Globus pallidus (tissue), 1 donor: ENCODE measurements at regions not wholly inside any gene's neighbourhood (a gene's known extent, or its start where the extent isn't known, plus 50 kb on each side); places are given as distances from the start of the nearest gene placed in this dataset.

Experiments used
- DNase-seq: peaks from one replicate; pipeline ENCODE4 v3.0.0-alpha.2; 2015; ENCODE audit warnings: low spot score

- no peak for DNase-seq
Measured at GRCh38 chr10:90975096-90975495, 54.2 kb upstream of the ANKRD1 start.

- no peak for DNase-seq
Measured at GRCh38 chr10:90977162-90977854, 56.4 kb upstream of the ANKRD1 start.

GRCh38 chr10:90977855-90978486 is 57.1 kb upstream of the ANKRD1 start:
- DNase-seq: no peak

- DNase-seq: no peak
Measured at GRCh38 chr10:90982406-90983008, 61.6 kb upstream of the ANKRD1 start.

GRCh38 chr10:90983914-90984549 is 63.1 kb upstream of the ANKRD1 start:
- no peak for DNase-seq

GRCh38 chr10:90984898-90985297 is 64.0 kb upstream of the ANKRD1 start:
- DNase-seq: no peak

- no peak for DNase-seq
Measured at GRCh38 chr10:90985321-90985933, 64.5 kb upstream of the ANKRD1 start.

- no peak for DNase-seq
Measured at GRCh38 chr10:90986136-90986760, 65.4 kb upstream of the ANKRD1 start.

GRCh38 chr10:90986870-90987269 is 66.0 kb upstream of the ANKRD1 start:
- DNase-seq: no peak

- DNase-seq: no peak
Measured at GRCh38 chr10:90987383-90987782, 66.5 kb upstream of the ANKRD1 start.

GRCh38 chr10:90988024-90988423 is 67.1 kb upstream of the ANKRD1 start:
- DNase-seq: no peak

GRCh38 chr10:90988802-90989201 is 67.9 kb upstream of the ANKRD1 start:
- no peak for DNase-seq

GRCh38 chr10:90989378-90989777 is 68.5 kb upstream of the ANKRD1 start:
- no peak for DNase-seq

- DNase-seq: no peak
Measured at GRCh38 chr10:90992462-90992861, 71.6 kb upstream of the ANKRD1 start.

- DNase-seq: no peak
Measured at GRCh38 chr10:90993340-90993739, 72.5 kb upstream of the ANKRD1 start.

- DNase-seq: no peak
Measured at GRCh38 chr10:90997670-90998069, 76.8 kb upstream of the ANKRD1 start.

GRCh38 chr10:90998733-90999511 is 78.0 kb upstream of the ANKRD1 start:
- no peak for DNase-seq

- DNase-seq: no peak
Measured at GRCh38 chr10:90999512-91000172, 78.8 kb upstream of the ANKRD1 start.

- DNase-seq: no peak
Measured at GRCh38 chr10:91000470-91000869, 79.6 kb upstream of the ANKRD1 start.

GRCh38 chr10:91000985-91001384 is 80.1 kb upstream of the ANKRD1 start:
- no peak for DNase-seq

- no peak for DNase-seq
Measured at GRCh38 chr10:91002656-91003055, 81.8 kb upstream of the ANKRD1 start.
